ENCODE measurements at regions not wholly inside any gene's neighbourhood (a gene's known extent, or its start where the extent isn't known, plus 50 kb on each side); places are given as distances from the start of the nearest gene placed in this dataset.

DNA sequence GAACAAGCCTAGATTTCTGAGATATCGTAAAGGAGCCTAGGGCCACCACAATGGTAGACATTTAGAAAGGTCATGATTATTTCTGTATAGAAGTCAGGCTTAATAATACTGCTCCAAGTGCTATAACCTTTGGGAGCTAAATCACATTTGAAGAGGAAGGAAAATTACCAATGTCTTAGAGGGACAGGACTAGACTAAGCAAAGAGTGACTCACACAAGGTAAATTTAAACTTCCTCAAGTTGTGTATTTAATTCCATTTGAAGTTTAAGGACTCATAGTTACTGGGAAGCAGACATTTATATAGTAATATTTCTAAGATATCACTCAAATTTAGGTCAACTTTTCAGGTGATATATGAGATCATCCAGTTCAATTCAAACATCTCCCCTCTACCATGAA lies 227.6 kb upstream of the MME start:
- TF ChIP-seq, protein P1, sequence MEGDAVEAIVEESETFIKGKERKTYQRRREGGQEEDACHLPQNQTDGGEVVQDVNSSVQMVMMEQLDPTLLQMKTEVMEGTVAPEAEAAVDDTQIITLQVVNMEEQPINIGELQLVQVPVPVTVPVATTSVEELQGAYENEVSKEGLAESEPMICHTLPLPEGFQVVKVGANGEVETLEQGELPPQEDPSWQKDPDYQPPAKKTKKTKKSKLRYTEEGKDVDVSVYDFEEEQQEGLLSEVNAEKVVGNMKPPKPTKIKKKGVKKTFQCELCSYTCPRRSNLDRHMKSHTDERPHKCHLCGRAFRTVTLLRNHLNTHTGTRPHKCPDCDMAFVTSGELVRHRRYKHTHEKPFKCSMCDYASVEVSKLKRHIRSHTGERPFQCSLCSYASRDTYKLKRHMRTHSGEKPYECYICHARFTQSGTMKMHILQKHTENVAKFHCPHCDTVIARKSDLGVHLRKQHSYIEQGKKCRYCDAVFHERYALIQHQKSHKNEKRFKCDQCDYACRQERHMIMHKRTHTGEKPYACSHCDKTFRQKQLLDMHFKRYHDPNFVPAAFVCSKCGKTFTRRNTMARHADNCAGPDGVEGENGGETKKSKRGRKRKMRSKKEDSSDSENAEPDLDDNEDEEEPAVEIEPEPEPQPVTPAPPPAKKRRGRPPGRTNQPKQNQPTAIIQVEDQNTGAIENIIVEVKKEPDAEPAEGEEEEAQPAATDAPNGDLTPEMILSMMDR (IDR thresholded peaks at IDR 0.05): no peak
- TF ChIP-seq EZH2phosphoT487 (IDR thresholded peaks at IDR 0.05): no peak
- no peak for TF ChIP-seq EZH2 (IDR thresholded peaks at IDR 0.05)

Data from neural progenitor cell (in vitro differentiated cells).